Activated naive CD8-positive, alpha-beta T cell (primary cell): ENCODE measurements at regions not wholly inside any gene's neighbourhood (a gene's known extent, or its start where the extent isn't known, plus 50 kb on each side); places are given as distances from the start of the nearest gene placed in this dataset.

Experiments
- H3K27ac Mint-ChIP-seq: one replicate; pipeline ENCODE4 v1.8.0; 2021; ENCODE audit warnings: mixed read lengths
- H3K27me3 Mint-ChIP-seq: one replicate; pipeline ENCODE4 v1.8.0; 2021; ENCODE audit warnings: mixed read lengths
- H3K36me3 Mint-ChIP-seq: one replicate; pipeline ENCODE4 v1.8.0; 2021; ENCODE audit warnings: mixed read lengths
- H3K4me1 Mint-ChIP-seq: one replicate; pipeline ENCODE4 v1.8.0; 2021; ENCODE audit warnings: low read depth, mixed read lengths
- H3K4me3 Mint-ChIP-seq: one replicate; pipeline ENCODE4 v1.8.0; 2021; ENCODE audit warnings: mild to moderate bottlenecking, mixed read lengths
- H3K9me3 Mint-ChIP-seq: one replicate; pipeline ENCODE4 v1.8.0; 2021; ENCODE audit warnings: low read depth, mixed read lengths

DNA sequence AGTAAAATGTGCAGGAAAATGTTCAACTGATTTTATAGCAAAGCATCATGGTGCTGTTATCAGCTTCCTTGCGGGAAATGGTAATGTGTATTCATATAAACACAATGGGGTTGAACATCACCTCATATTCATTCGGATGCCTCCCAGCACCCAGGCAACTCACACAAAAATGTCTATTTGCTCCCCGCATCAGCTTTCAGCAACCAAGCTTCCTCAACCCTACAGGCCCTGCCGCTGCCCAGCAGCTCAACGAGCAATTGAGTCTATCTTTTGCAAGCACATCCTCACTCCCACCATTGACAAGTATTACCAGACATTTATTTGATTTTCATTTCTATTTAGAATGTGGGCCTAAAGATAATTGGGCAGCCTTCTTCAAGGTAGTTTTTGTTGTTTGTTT, 2161.4 kb upstream of the PIK3C3 start:
- Mint-ChIP-seq H3K4me1 (no peaks in the 10 kb centered on the region), H3K4me3 (no peak overlapping the region), H3K36me3 (no peaks in the 10 kb centered on the region)

DNA sequence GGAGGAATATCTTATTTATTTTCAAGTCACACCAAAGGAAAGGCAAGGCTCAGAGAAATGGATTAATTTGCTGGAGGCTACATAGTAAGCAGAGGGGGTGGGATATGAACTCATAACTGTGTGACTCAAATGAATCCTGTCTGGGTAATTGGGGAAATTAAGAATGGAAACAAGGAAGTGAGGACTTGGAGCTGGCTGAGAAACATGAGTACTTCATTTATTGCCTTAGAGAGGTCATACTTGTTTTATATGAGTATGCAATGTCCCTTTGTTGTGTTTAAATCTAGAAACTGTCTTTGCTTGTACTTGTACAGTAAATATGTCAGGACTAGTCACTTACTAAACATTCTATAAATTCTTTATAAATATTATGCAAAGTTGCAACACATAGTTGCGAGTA, 2166.7 kb upstream of the PIK3C3 start:
- Mint-ChIP-seq H3K9me3 (no peaks in the 10 kb centered on the region), H3K27ac (no peak overlapping the region), H3K36me3 (no peaks in the 10 kb centered on the region), H3K27me3 (no peaks in the 10 kb centered on the region), H3K4me3 (no peak overlapping the region), H3K4me1 (no peaks in the 10 kb centered on the region)

More for the DNA sequence above, 2161.4 kb upstream of the PIK3C3 start:
- Mint-ChIP-seq H3K9me3 (no peaks in the 10 kb centered on the region), H3K27ac (no peak overlapping the region), H3K27me3 (peaks cover 3% of the 10 kb centered on the region)

DNA sequence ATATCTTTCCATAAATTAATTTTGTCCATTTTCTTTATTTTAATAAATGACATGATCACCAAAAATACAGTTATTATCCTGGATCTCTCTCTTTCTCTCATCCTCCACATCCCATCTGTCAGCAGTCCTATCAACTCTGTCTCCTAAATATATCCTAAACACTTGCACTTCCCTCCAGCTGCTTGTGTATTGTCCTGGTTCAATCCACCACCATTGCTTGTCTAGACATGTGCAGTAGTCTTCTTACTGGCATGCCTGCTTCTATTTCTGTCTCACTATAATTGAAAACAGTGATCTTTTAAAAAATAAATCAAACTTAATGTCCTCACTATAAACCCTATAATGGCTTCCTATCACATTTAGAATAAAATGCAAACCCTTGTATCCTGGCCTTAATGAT, 2168.6 kb upstream of the PIK3C3 start:
- no peak overlapping the region for H3K27ac Mint-ChIP-seq
- H3K4me1 Mint-ChIP-seq = no peaks in the 10 kb centered on the region
- H3K9me3 Mint-ChIP-seq = no peaks in the 10 kb centered on the region

DNA sequence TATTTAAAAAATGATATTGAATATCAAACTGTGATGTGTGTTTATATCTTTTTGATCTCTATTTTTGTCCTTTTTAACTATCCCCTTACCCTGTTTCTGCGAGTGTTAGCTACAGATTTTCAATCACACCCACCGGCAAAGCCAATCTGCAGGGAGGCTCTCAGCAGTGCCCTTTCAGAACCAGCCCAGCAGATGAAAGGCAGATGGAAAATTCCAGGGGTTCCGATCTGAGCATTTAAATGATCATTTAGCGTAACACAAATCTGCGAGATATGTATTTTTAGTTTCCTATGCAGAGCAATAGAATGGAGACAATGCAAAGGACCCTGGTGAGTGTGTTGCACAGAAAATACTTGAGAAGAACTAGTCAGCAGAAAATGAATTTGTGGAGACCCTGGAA, 2170.5 kb upstream of the PIK3C3 start:
- Mint-ChIP-seq H3K36me3 (no peaks in the 10 kb centered on the region), H3K4me1 (no peaks in the 10 kb centered on the region), H3K27ac (no peak overlapping the region), H3K4me3 (no peak overlapping the region), H3K27me3 (no peaks in the 10 kb centered on the region), H3K9me3 (no peaks in the 10 kb centered on the region)

More for the DNA sequence above, 2168.6 kb upstream of the PIK3C3 start:
- Mint-ChIP-seq H3K27me3 (no peaks in the 10 kb centered on the region), H3K36me3 (no peaks in the 10 kb centered on the region), H3K4me3 (no peak overlapping the region)

DNA sequence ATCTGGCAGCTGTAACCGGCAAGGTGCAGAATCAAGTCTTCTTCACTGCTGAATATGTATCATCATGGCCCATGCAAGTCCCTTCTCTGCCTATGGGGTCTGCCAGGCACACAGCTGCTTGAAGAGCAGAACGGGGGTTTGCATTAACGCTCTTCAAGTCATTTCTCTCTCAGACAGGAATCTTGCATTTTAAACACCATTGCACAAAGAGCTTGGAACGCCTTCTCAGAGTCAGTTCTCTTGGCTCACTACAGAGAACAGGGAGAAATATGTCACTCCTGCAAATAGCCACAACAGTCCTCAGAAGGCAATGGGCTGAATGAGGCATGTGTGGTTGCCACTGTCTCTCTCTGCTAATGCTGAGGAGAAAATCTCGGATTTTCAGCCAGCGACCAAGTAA, 2173.5 kb upstream of the PIK3C3 start:
- Mint-ChIP-seq H3K27me3 (no peaks in the 10 kb centered on the region), H3K36me3 (no peaks in the 10 kb centered on the region), H3K4me3 (no peak overlapping the region), H3K4me1 (no peaks in the 10 kb centered on the region), H3K27ac (no peak overlapping the region), H3K9me3 (no peaks in the 10 kb centered on the region)

DNA sequence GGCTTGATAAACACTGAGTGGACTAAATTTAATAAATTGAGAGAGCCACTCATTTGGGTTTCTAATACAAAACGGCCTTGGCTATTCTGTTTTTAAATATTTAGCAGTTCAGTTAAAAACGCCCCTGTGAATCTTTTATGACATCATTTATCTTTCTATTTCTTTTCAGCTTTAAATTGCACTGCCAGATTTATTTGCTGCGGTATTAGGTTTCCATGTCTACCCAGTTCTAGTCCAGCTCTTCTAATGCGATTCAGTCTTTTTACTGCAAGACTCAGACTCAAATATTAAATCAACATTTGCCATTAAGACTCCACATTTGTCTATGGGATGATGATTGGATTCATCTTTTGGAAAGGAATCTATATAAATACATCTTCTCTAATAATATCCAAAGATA, 2174.3 kb upstream of the PIK3C3 start:
- H3K27ac Mint-ChIP-seq = no peak overlapping the region
- H3K36me3 Mint-ChIP-seq = no peaks in the 10 kb centered on the region
- H3K4me1 Mint-ChIP-seq = no peaks in the 10 kb centered on the region
- no peaks in the 10 kb centered on the region for H3K9me3 Mint-ChIP-seq
- H3K27me3 Mint-ChIP-seq = no peaks in the 10 kb centered on the region
- no peak overlapping the region for H3K4me3 Mint-ChIP-seq

DNA sequence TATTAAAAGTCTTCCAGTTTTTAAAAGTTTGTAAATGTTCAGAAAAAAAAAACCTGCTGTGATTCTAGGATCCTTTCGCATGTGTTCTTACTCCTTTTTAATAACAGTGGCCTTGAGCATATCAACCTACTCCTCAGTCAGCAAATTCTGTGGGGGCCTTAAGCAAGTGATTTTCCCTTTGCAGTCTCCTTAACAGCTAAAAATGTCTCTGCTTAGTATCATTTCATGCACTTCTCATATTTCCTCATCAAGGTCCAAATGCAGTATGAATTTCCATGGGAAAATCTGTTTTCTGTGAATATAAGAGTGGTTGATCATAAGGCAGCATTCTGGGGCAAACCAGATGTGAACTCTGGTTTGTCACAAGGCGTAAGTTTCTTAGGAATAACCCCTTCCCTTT, 2175.1 kb upstream of the PIK3C3 start:
- no peaks in the 10 kb centered on the region for H3K36me3 Mint-ChIP-seq
- H3K27ac Mint-ChIP-seq = no peak overlapping the region
- H3K27me3 Mint-ChIP-seq = no peaks in the 10 kb centered on the region
- H3K4me3 Mint-ChIP-seq = no peak overlapping the region
- no peaks in the 10 kb centered on the region for H3K4me1 Mint-ChIP-seq
- H3K9me3 Mint-ChIP-seq = no peaks in the 10 kb centered on the region

DNA sequence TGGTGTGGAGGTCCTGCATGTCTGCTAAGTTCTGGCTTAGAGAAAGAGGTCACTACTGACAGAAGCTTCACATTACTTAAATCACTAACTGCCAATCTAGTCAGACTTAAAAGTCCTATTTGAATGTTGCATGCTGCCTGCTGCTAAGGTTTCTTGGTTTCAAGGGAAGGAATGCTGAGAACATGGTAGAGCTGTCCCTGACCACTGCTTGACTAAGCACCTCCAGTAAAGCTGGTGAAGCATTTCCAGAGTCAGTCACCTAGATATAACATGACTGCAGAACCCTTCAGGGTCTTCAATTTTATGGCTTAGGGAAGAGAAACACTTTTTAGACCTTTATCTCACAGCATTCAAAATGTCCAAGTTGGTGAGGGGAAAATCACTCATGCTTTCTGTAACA, 2178.3 kb upstream of the PIK3C3 start:
- H3K27ac Mint-ChIP-seq = no peak overlapping the region
- H3K4me3 Mint-ChIP-seq = no peak overlapping the region
- no peaks in the 10 kb centered on the region for H3K36me3 Mint-ChIP-seq
- no peaks in the 10 kb centered on the region for H3K9me3 Mint-ChIP-seq
- H3K27me3 Mint-ChIP-seq = no peaks in the 10 kb centered on the region
- H3K4me1 Mint-ChIP-seq = no peaks in the 10 kb centered on the region

DNA sequence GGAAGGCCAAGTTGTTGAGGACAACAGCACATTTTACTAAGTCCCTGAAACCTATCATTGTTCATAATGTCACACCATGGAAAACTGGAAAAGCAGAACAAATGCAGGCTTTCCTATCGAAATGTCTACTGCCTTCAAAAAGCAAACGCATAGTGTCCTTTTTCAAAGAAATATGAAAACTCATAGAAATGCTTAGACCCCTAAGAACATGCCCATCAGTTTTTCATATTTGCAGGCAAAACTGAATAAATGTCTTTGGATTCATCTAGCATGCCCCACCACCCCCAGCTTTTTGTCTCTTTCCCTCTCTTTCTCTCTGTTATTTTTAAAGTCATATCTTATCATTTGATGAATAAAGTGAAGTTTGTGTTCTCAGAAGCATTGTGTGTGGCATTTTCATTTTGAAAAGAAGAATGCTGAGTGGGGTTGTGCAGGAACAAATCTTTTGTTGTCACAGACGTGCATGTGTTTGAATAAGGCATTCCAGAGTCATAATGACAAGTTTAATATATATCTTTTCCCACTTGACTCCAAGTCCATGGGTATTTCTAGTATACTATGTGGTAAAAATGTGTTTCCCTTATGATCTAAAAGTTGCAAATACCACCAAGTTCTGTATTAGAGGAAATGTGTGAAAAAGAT, 2180.0 kb upstream of the PIK3C3 start:
- Mint-ChIP-seq H3K27me3 (no peaks in the 10 kb centered on the region), H3K4me1 (no peaks in the 10 kb centered on the region), H3K9me3 (no peaks in the 10 kb centered on the region), H3K4me3 (no peak overlapping the region), H3K27ac (no peak overlapping the region), H3K36me3 (no peaks in the 10 kb centered on the region)

DNA sequence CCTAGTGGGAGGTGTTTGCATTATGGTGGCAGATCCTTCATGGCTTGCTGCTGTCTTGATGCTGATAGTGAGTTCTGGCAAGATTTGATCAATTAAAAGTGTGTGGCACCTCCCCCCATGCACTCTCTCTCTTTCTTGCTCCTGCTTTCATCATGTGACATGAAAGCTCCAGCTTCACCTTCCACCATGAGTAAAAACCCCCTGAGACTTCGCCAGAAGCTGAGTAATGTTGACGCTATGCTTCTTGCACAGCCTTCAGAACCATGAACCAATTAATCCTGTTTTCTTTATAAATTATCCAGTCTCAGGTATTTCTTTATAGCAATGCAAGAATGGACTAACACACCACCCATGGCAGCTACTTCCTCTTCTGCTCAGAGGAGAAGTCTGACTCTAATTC, 2181.4 kb upstream of the PIK3C3 start:
- Mint-ChIP-seq H3K9me3 (no peaks in the 10 kb centered on the region), H3K27me3 (no peaks in the 10 kb centered on the region), H3K36me3 (no peaks in the 10 kb centered on the region), H3K27ac (no peak overlapping the region), H3K4me3 (no peak overlapping the region), H3K4me1 (no peaks in the 10 kb centered on the region)

DNA sequence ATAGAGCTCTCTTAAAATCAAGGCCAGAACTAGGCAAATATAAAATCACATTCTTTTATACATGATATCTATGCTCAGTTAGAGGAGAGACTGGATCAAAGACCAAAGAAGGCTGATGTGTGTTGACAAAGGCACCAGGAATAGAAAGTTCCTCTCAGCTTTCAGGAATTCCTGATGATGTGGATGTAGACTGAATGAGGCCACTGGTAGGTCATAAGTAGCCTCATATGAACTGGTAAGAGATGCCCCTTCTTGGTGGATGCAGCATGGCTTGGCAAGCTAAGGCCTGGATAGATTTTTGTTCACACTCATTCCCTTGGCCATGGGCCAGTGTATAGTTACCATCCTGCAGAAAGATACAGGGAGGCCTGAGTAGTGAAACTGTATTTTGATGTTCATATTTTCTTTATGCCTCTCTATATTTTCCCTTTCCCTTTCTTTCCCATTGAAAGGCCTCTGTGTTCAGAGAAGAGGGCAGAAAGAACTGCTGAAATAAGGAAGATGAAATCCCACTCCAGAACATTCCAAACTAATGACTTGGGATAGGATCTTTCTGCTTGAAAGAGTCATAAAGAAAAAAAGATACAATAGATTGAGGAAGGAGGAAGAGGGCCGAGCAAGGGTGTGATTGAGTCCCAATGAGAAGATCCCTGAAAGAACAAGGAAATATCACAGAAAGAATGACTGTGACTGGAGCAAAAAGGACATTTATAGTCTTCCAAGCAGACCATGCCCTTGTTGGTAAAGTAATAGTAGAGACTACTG, 2182.7 kb upstream of the PIK3C3 start:
- no peaks in the 10 kb centered on the region for H3K9me3 Mint-ChIP-seq
- no peaks in the 10 kb centered on the region for H3K4me1 Mint-ChIP-seq
- no peaks in the 10 kb centered on the region for H3K27me3 Mint-ChIP-seq
- no peak overlapping the region for H3K27ac Mint-ChIP-seq
- no peak overlapping the region for H3K4me3 Mint-ChIP-seq
- no peaks in the 10 kb centered on the region for H3K36me3 Mint-ChIP-seq

DNA sequence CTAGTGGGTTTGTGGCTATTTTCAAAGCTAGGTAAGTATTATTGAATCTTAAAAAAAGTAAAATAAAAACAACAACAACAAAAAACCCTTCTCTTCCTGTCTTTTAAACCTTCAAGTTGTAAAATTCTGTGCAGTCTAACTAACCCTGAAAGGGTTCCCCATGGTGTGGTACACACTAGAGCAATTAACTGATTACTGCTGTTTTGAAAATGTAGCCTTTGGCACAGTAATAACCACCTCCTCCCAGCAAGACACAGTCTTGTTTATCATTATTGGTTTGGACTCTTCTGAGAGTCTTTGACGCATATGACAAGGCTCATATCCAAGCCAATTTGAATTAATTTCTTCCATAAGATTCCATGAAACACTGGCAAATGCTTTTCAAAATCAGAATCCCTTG, 2184.6 kb upstream of the PIK3C3 start:
- no peaks in the 10 kb centered on the region for H3K4me1 Mint-ChIP-seq
- no peaks in the 10 kb centered on the region for H3K27me3 Mint-ChIP-seq
- H3K4me3 Mint-ChIP-seq = no peak overlapping the region
- H3K27ac Mint-ChIP-seq = no peak overlapping the region
- H3K9me3 Mint-ChIP-seq = peaks cover 1% of the 10 kb centered on the region
- H3K36me3 Mint-ChIP-seq = no peaks in the 10 kb centered on the region

DNA sequence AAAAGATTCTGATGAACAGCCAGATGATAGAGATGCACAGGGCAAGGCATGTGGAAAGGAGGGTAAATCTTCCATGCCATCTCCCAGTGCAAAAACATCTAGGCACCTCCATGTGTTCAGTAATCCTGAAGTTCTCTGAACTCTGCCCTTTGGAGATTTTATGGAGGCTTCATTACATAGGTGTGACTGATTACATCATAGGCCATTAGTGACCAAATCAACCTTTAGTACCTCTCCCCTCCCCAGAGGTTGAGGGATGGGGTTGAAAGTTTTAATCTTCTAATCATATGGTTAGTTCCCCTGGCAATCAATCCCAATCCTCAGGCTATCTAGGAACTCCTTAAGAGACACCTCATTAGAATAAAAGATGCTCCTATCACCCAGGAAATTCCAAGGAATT, 2190.2 kb upstream of the PIK3C3 start:
- H3K36me3 Mint-ChIP-seq = no peaks in the 10 kb centered on the region
- H3K4me3 Mint-ChIP-seq = no peak overlapping the region
- no peaks in the 10 kb centered on the region for H3K27me3 Mint-ChIP-seq
- no peak overlapping the region for H3K27ac Mint-ChIP-seq
- peaks cover 3% of the 10 kb centered on the region for H3K9me3 Mint-ChIP-seq
- H3K4me1 Mint-ChIP-seq = no peaks in the 10 kb centered on the region

DNA sequence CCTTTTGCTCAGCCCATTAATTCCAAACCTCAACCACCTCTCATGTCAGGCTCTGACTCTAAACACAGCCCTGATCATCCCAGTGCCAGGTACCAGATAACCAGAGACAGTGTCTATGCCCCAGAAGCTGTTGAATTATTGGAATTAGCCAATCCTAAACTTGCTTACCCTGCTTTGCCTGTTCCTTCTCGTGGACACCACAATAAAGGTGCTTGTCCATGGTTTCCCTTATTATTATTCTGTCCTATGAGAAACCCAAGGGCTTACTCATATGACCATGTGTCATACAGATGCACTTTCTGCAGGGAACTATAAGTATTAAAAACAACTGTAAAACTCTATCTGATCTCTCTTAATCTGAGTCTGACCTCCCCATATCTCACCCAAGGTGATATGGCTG, 2193.8 kb upstream of the PIK3C3 start:
- Mint-ChIP-seq H3K36me3 (no peaks in the 10 kb centered on the region), H3K9me3 (peaks cover 4% of the 10 kb centered on the region), H3K4me3 (no peak overlapping the region), H3K27ac (no peak overlapping the region), H3K27me3 (no peaks in the 10 kb centered on the region), H3K4me1 (no peaks in the 10 kb centered on the region)

DNA sequence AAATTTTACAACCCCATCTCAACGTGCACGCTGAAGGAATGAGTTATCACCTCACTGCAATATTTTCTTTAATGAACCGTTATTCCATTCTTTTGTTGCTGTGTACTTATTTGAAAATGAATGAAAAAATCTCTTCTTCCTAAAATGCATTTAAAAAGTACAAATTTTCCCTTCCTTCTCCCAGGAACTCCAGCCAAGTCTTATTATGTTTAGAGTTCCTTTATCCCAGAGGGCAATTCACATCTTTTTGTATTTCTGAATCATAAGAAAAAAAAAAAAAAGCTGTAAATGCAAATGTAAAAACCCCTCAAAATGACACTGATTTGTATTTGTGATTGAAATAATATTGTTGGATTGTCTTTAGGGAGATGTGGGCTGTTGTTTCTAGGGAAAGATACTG, 2194.3 kb upstream of the CELF4 start:
- Mint-ChIP-seq H3K27me3 (no peaks in the 10 kb centered on the region), H3K9me3 (peaks cover 6% of the 10 kb centered on the region), H3K27ac (no peak overlapping the region), H3K4me3 (no peak overlapping the region), H3K4me1 (no peaks in the 10 kb centered on the region), H3K36me3 (no peaks in the 10 kb centered on the region)

DNA sequence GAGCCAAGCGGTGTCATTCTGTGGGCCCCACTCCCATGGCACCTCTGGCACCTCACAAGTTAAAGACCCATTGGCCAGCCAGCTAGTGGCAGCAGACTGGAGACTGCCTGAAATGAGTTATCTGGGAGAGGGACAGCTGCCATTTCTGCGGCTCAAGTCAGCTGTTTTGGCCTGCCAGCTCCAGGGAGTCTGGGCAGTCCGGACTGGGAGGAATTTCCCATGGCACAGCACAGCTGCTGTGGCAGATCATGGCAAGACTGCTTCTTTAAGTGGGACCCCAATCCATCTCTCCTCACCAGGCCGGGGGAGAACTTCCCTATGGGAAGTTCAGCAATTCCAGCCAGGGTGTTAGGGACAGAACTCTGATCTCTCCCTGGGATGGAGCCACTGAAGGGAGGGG, 2187.6 kb upstream of the CELF4 start:
- H3K27ac Mint-ChIP-seq = no peak overlapping the region
- no peaks in the 10 kb centered on the region for H3K36me3 Mint-ChIP-seq
- H3K4me1 Mint-ChIP-seq = no peaks in the 10 kb centered on the region
- H3K27me3 Mint-ChIP-seq = no peaks in the 10 kb centered on the region
- no peak overlapping the region for H3K4me3 Mint-ChIP-seq
- H3K9me3 Mint-ChIP-seq = peaks cover 15% of the 10 kb centered on the region
